CD4-positive, alpha-beta T cell treated with Interleukin-17A for 4 hours (primary cell): ENCODE measurements at regions not wholly inside any gene's neighbourhood (a gene's known extent, or its start where the extent isn't known, plus 50 kb on each side); places are given as distances from the start of the nearest gene placed in this dataset.

Source experiments
- DNase-seq: peaks from one replicate; pipeline ENCODE4 v3.0.0-alpha.2; 2020; ENCODE audit warnings: mixed read lengths

DNA sequence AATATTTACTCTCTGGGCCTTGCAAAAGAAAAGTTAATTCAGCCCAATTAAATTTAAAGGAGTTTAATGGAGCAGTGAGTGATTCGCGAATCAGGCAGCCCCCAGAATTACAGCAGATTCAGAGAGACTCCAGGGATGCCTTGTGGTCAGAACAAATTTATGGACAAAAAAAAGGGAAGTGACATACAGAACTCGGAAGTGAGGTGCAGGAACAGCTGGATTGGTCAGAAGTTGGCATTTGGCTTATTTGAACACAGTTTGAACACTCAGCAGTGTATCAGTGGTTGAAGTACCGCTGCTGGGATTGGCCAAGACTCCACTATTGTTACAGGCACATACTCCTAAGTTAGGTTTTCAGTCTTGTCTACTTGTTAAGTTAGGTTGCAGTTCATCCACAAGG, 145.0 kb upstream of the GAP43 start:
- no peak for DNase-seq

- DNase-seq: no peak
These were observed 136.4 kb upstream of the GAP43 start for GRCh38 chr3:115486880-115487279.

- no peak for DNase-seq
These were observed 135.3 kb upstream of the GAP43 start for GRCh38 chr3:115487968-115488367.

- no peak for DNase-seq
These were observed 134.9 kb upstream of the GAP43 start for GRCh38 chr3:115488409-115488808.

- DNase-seq: no peak
These were observed 128.5 kb upstream of the GAP43 start for GRCh38 chr3:115494826-115495225.

DNA sequence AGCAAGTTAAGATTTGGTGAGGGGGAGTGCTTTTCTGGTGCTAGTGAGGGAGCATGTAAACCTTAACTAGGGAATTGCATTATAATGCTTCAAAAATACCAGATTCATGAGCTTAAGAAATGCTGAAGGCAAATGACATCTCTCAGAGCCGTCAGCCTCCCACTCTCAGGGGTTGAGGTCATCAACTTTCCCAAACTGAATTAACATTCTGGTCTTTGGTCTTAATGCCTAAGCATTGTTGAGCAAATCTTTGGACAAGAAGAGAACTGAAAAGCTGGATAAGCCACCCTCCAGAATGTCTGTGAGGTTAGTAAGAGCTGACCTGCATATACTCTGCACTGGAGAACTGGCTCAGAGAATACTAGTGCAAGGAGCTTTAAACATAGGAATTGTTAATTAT, 124.9 kb upstream of the GAP43 start:
- no peak for DNase-seq

DNA sequence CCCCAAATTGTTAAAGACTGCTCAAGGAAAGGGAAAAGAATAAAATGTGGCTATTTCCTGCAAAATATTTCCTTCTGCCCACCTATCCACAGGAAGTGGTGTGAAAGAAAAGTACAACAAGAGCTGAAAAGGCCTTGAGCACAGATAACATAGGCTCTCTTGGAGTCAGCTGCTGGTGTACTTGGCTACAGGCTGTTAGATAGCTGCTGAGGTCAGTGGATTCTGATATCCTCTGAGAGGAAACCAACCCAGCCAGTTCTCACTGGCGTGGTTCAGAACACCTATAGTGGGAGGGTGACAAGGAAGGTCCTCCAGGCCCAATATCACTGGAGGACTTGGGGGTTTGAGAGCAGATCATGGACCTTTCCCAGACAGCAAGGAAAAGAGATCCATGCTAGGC, 124.4 kb upstream of the GAP43 start:
- DNase-seq: no peak

DNA sequence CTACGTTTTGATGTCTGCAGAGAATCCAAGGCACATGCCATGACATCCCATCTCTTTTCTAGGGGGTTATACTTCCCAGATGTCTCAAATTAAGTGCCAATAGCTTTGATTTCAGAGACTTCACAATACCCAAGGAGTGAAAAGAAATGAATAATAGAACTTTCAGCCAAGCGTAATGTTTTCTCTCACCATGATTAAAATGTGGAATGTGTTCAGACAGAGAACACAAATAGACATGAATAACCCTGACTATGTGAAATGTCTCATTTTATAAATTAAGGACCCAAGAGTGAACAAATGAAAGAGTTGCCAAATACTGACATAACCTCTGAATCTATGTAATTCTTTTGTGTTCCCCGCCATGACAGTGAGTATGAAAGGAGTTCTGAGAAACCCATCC, 123.6 kb upstream of the GAP43 start:
- no peak for DNase-seq

DNA sequence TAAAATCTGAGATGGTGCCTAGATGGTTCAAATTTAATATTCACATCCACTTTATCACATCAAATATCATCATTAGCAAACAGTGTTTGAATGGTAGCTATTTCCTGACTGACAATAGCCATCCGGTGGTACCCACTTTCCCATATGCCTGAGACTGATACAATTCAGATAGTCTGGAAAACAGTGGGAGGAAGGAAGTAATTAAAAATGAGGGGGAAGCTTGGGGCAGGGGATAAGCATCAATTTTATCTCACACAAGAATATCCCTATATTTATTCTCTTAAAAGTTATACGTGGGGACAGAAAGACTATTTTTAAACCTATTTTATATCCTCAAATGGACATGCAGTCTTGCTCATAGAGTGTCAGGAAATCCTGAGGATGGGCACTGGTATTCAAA, 122.5 kb upstream of the GAP43 start:
- DNase-seq: no peak

- no peak for DNase-seq
These were observed 121.2 kb upstream of the GAP43 start for GRCh38 chr3:115502128-115502527.

DNA sequence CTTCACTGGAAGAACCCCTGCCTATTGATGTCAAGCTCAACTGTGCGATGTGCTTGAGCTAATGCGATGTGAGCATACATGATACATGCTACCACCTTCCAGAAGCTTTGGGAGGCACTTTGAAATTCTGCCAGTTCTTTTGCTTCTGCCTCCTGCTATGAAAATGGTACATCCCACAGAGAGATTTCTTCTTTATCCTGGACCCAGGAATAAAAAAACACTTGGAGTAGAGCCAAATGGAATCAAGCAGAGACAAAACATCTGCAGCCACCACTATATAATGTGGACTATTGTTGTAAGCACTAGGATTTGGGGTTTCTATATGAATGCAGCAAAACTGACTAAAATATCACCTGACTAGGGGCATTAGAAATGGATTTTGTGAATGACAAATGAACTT, 119.9 kb upstream of the GAP43 start:
- no peak for DNase-seq

GRCh38 chr3:115508562-115508961, 114.7 kb upstream of the GAP43 start:
- no peak for DNase-seq

- DNase-seq: peak; percentile 10
These were observed 110.5 kb upstream of the GAP43 start for GRCh38 chr3:115512565-115513415.

- DNase-seq: no peak
These were observed 109.9 kb upstream of the GAP43 start for GRCh38 chr3:115513416-115513800.

- DNase-seq: no peak
These were observed 105.8 kb upstream of the GAP43 start for GRCh38 chr3:115517457-115518050.

GRCh38 chr3:115518100-115518852, 105.0 kb upstream of the GAP43 start:
- no peak for DNase-seq

DNA sequence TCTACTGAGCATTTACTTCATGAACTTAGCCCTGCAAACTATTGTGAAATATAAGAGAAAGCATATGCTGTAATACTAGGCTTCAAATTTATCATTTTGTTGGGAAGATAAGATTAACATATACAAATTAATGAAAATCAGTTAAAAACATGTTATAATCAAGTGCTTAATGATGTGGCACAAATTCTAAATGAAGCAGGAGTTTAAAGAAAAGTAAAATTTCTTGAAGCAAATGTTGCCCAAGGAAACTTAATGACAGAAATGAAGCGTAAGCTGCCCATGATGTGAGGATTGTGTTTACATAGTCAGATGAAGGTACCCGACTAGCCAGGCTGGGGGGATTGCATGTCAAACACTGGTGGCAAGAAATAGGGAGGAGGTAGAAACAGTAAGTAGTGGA, 103.1 kb upstream of the GAP43 start:
- DNase-seq: no peak

DNA sequence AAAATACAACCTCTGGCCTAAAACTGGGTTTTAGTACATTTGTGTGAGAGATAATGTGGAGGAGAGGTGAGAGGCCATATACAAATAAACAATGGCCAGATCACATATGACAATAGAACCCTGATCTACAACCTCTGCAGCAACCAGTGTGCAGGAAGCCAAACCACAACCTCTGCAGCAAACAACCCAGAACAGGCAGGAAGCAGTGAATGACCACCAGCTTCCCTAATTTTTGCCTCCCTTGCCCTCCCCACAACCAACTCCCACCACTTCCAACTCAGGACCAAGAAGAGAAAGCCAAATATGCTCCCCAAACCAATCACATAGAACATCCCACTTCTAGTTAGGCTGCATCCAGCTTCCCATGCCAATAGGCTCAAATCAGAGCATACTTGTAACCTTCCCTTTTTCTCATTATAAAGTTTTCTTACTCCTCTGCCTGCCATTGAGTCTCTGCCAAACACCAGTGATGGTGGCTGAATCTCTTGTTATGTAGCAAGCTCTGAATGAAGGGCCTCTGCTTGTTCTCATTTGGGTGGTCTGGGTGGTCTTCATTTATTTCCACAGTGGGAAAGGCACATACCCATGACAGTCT, 102.6 kb upstream of the GAP43 start:
- no peak for DNase-seq

DNA sequence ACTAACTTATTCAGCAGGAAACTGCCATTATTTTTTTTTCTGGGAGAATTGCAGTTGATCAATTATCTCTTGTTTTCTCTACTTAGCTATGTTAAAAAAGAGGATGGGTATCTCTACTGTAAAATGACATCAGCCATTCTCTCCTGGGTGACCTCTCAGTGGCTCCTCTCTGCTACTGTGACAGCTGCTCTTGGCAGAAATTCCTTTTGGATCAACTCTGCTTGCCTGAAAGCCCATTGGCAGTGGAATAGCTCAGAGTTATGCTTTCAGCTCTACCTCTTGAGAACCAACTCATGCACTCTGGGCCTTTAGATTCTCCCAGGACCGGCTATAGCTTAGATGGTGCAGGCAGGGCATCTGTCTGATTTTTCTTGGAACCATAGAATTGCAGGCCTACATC, 99.9 kb upstream of the GAP43 start:
- no peak for DNase-seq

DNA sequence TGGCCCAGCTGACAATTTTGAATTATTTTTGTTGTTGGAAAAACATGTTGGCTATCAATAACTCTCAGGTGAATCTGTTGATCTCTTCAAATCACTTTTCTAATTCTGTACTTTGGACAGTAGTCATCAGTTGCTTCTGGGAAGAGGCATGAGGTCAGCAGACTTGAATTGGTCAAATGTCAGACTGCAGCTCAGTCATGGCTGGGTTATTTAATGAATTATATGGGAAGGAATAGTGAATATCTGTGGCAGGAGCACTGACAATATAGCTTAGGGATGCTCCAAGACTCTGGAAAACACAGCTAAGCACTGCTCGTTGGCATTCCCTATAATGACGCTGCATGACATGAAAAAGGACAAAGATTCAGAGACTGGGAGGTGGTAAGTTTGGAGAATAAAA, 98.8 kb upstream of the GAP43 start:
- no peak for DNase-seq

GRCh38 chr3:115525731-115526130, 97.6 kb upstream of the GAP43 start:
- no peak for DNase-seq

GRCh38 chr3:115533218-115533617, 90.1 kb upstream of the GAP43 start:
- no peak for DNase-seq

- DNase-seq: no peak
These were observed 87.1 kb upstream of the GAP43 start for GRCh38 chr3:115536171-115536570.

DNA sequence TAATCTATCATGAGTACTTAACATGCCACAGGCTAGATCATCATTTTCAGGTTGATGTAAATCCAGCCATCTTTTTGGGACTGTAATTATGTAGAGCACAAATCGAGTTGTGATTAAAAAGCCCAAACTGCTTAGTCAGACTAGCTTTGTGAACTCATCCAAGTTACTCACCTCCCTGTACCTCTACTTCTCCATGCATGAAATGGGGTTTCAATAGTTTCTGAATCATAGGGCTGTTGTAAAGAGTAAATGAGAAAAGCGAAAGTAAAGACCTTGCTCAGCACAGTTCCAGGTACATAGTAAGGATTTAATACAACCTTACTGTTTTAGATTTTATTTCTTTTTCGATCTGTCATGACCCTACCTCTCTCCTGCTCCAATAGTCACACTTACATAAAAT, 85.6 kb upstream of the GAP43 start:
- no peak for DNase-seq
